ENCODE measurements at regions not wholly inside any gene's neighbourhood (a gene's known extent, or its start where the extent isn't known, plus 50 kb on each side); places are given as distances from the start of the nearest gene placed in this dataset.

DNA sequence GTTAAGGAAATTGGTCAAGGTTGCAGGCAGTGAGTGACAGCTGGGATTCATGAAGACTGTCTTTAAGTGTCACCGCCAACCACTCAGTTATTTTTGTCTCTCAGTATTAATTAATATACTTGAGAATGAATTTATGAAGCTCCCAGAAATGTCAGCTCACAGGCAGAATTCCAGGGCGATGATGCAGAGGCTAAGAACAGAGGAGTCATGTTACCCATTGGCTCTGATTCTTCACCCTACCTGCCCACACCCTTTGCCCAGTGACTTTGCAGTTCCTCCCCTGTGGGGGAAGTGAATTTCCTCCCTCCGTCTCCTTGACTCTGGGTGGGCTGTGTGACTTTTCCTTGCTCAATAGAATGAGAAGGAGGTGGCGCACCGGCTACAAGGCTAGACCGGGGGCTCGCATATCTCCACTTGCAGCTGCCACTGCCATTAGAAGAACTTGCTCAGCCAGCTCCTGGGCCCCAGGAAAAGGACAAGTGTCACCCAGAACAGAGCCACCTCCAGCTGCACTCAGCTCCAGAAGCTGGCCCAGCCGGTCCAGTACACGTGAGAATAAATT, 157.1 kb upstream of the PRKCQ start:
- Mint-ChIP-seq H3K4me3 (no peak overlapping the region), H3K4me1 (ENCODE audit: low read depth) (peaks cover 5% of the 10 kb centered on the region), H3K9me3 (no peaks in the 10 kb centered on the region), H3K27me3 (ENCODE audit: low read depth) (peaks cover 43% of the 10 kb centered on the region), H3K36me3 (ENCODE audit: insufficient read depth) (no peaks in the 10 kb centered on the region)
- DNase-seq (no peak), ATAC-seq (no peak)

DNA sequence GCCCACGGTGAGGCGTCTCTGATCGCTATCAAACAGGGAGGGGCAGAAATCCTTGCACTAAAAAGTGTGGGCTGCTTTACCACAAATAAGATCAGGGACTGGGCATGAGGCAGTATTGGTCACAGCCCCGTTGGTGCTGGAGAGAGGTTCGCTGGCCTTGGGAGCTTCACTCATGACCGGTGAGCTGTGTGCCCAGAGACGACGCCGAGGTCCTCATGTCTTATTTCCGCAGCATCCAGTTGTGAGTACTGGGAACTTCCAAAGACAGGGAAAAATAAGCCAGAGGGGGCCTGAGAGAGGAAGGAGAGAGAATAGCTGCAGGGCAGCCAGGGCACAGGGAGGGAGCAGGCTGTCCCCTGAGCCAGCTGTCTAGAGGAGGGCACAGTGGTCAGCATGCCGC, 154.2 kb upstream of the PRKCQ start:
- ATAC-seq, result no peak

DNA sequence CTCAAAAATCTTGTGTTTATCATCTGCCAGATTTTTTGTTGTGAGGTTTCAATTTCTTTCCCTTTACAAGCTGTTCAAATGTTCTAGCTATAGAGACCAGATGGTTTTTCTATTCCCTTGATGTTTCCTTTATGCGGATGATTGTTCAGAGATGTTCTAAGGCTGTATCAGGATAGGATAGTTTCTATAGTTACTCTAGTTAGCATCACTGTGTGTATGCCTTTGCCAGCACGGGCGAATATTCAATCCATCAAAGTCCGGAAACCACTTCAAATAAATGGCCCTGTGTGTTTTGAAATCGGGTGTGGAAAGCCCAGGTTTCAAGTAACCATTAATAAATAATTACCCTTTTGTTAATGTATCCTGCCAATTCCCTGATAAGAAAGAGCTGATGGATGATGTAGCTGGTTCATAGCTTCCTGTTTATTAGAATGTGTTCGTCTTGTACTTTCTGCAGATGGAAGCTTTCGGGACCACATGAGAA, 149.8 kb upstream of the PRKCQ start:
- Mint-ChIP-seq H3K4me1 (ENCODE audit: low read depth) (no peaks in the 10 kb centered on the region), H3K4me3 (no peak overlapping the region), H3K36me3 (ENCODE audit: insufficient read depth) (no peaks in the 10 kb centered on the region), H3K9me3 (no peaks in the 10 kb centered on the region), H3K27me3 (ENCODE audit: low read depth) (peaks cover 61% of the 10 kb centered on the region)
- ATAC-seq, result no peak
- DNase-seq, result no peak

More for the DNA sequence above, 154.2 kb upstream of the PRKCQ start:
- Mint-ChIP-seq H3K4me1 (ENCODE audit: low read depth) (peaks cover 5% of the 10 kb centered on the region), H3K36me3 (ENCODE audit: insufficient read depth) (no peaks in the 10 kb centered on the region), H3K9me3 (no peaks in the 10 kb centered on the region), H3K27me3 (ENCODE audit: low read depth) (peaks cover 57% of the 10 kb centered on the region), H3K4me3 (no peak overlapping the region)
- DNase-seq, result no peak

DNA sequence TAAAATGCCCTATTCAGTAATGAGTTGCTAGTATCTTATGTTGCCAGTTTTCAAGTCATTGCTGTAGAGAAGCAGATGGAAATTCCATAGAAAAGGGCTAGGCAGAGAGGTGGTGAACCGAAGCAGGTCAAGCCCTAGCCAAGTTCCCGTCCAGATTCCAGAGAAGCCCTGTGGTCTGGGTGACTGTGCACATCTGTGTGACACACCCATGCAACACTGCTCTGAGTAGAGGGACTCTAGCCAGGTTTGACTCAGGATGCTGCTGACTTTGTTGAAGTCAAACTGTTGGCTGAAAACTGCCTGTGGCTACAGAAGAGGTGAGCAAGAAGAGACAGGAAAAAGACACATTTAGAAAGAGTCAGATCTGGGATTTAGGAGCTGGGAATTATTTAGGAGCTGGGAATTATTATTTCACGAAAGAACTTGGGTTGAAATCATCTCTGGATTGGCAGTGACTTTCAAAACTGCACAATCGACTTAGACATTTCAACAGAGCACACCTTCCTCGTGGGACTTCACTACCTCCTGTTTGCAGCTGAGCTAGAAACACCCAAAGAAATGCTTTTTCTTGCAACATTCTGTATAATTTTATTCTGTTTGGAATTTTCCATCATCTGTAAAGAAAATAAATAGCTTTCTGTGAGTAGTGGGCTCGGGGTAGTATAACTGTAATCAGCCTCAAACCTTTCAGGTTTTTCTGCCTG, 149.1 kb upstream of the PRKCQ start:
- DNase-seq, result no peak
- H3K4me3 Mint-ChIP-seq, result no peak overlapping the region
- H3K9me3 Mint-ChIP-seq, result no peaks in the 10 kb centered on the region
- H3K36me3 Mint-ChIP-seq (ENCODE audit: insufficient read depth), result no peaks in the 10 kb centered on the region
- H3K27me3 Mint-ChIP-seq (ENCODE audit: low read depth), result peaks cover 64% of the 10 kb centered on the region
- H3K4me1 Mint-ChIP-seq (ENCODE audit: low read depth), result no peaks in the 10 kb centered on the region
- no peak for ATAC-seq

DNA sequence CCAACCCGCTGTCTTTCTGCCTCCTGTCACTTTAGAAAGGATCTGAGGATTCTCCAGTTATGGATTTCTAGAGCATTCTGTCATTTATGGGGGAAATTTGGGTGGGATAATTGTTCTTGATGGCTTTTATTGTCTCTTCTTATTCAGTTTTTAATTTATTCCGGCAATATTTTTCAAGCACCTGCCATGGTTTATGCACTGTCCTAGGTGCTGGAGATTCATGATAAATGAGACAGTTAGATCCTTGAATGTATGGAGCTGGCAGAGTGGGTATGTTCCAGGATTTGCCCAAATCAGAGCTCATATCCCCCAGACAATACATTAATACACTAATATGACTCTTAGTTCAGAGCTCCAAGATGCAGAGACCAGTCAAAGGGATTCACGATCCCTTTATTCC, 146.8 kb upstream of the PRKCQ start:
- Mint-ChIP-seq H3K4me3 (no peak overlapping the region), H3K9me3 (no peaks in the 10 kb centered on the region), H3K4me1 (ENCODE audit: low read depth) (no peaks in the 10 kb centered on the region), H3K36me3 (ENCODE audit: insufficient read depth) (no peaks in the 10 kb centered on the region), H3K27me3 (ENCODE audit: low read depth) (peaks cover 67% of the 10 kb centered on the region)
- DNase-seq (no peak), ATAC-seq (no peak)

DNA sequence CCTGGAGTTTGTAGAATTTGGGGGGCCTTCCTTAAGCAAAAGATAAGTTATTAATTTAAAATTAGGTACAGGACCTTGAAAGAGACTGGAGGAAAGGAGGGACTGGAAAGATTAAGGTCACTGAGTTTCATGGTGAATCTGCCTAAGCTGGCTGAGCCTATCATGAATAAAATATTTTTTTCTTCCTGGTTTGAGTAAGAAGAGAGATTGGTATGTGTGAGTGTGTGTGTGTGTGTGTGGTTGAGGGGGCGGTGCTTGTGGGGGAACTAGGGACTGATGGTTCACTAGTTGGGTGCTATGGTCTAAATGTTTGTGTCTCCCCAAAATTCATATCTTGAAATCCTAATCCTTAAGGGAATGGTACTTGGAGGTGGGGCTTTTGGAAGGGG, 142.5 kb upstream of the PRKCQ start:
- ATAC-seq, result no peak
- Mint-ChIP-seq H3K27me3 (ENCODE audit: low read depth) (peaks cover 63% of the 10 kb centered on the region), H3K9me3 (no peaks in the 10 kb centered on the region), H3K4me3 (no peak overlapping the region), H3K36me3 (ENCODE audit: insufficient read depth) (no peaks in the 10 kb centered on the region), H3K4me1 (ENCODE audit: low read depth) (no peaks in the 10 kb centered on the region)
- no peak for DNase-seq

GRCh38 chr10:6721964-6722615, 142.0 kb upstream of the PRKCQ start:
- H3K4me3 Mint-ChIP-seq, result no peak overlapping the region
- no peak for DNase-seq
- no peak for ATAC-seq
- no peaks in the 10 kb centered on the region for H3K9me3 Mint-ChIP-seq
- H3K36me3 Mint-ChIP-seq (ENCODE audit: insufficient read depth), result no peaks in the 10 kb centered on the region
- no peaks in the 10 kb centered on the region for H3K4me1 Mint-ChIP-seq (ENCODE audit: low read depth)
- peaks cover 58% of the 10 kb centered on the region for H3K27me3 Mint-ChIP-seq (ENCODE audit: low read depth)

DNA sequence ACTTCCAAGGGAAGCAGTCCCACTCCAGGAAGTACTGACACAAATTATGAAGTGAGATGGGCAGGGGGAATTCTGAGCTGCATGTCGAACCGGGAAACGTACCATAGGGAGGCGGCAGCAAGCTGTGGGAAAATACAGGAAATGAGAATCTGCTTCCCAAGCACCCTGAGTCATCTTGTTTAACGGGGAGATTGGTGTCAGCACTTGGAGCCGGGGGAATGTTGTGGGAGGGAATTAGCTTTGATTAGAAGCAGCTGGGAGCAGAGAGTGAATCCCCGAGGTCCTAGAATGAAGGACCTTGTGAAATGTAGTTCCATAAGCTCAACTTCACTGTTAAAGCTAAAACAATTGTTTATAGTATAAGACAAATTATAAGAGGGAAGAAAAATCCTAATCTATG, 141.4 kb upstream of the PRKCQ start:
- no peaks in the 10 kb centered on the region for H3K9me3 Mint-ChIP-seq
- no peaks in the 10 kb centered on the region for H3K4me1 Mint-ChIP-seq (ENCODE audit: low read depth)
- DNase-seq (no peak), ATAC-seq (no peak)
- H3K4me3 Mint-ChIP-seq, result no peak overlapping the region
- H3K27me3 Mint-ChIP-seq (ENCODE audit: low read depth), result peaks cover 52% of the 10 kb centered on the region
- no peaks in the 10 kb centered on the region for H3K36me3 Mint-ChIP-seq (ENCODE audit: insufficient read depth)

- Mint-ChIP-seq H3K36me3 (ENCODE audit: insufficient read depth) (no peaks in the 10 kb centered on the region), H3K27me3 (ENCODE audit: low read depth) (peaks cover 46% of the 10 kb centered on the region), H3K4me3 (no peak overlapping the region), H3K4me1 (ENCODE audit: low read depth) (no peaks in the 10 kb centered on the region), H3K9me3 (no peaks in the 10 kb centered on the region)
- ATAC-seq, result no peak
- no peak for DNase-seq
Measured at GRCh38 chr10:6719561-6719960, 139.5 kb upstream of the PRKCQ start.

GRCh38 chr10:6718550-6718949, 138.5 kb upstream of the PRKCQ start:
- no peak for ATAC-seq
- peaks cover 42% of the 10 kb centered on the region for H3K27me3 Mint-ChIP-seq (ENCODE audit: low read depth)
- no peaks in the 10 kb centered on the region for H3K36me3 Mint-ChIP-seq (ENCODE audit: insufficient read depth)

DNA sequence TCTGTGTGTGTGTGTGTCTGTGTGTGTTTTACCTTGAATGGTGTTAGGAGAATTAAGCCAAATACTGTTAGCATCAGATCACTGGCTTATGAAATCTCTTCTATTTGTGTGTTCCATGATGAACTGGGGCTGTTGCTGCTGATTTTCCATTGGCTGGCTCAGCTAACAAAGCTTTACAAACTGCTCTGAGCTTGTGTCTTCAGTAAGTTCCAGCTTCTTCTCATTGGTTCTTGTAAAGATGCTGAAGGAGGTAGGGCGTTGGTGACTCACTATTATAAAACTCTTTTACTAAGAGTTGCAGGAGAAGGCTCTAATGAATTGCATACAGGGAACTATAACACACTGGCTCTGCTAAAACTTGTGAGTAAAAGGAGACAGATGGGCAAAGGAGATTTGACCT, 136.4 kb upstream of the PRKCQ start:
- Mint-ChIP-seq H3K4me3 (no peak overlapping the region), H3K27me3 (ENCODE audit: low read depth) (peaks cover 29% of the 10 kb centered on the region), H3K36me3 (ENCODE audit: insufficient read depth) (no peaks in the 10 kb centered on the region), H3K4me1 (ENCODE audit: low read depth) (peaks cover 8% of the 10 kb centered on the region), H3K9me3 (no peaks in the 10 kb centered on the region)
- ATAC-seq, result no peak
- no peak for DNase-seq

More at GRCh38 chr10:6718550-6718949, 138.5 kb upstream of the PRKCQ start:
- Mint-ChIP-seq H3K4me3 (no peak overlapping the region), H3K4me1 (ENCODE audit: low read depth) (peaks cover 3% of the 10 kb centered on the region), H3K9me3 (no peaks in the 10 kb centered on the region)
- DNase-seq, result no peak

- ATAC-seq (no peak), DNase-seq (no peak)
- H3K9me3 Mint-ChIP-seq, result no peaks in the 10 kb centered on the region
- H3K4me1 Mint-ChIP-seq (ENCODE audit: low read depth), result peaks cover 9% of the 10 kb centered on the region
- H3K36me3 Mint-ChIP-seq (ENCODE audit: insufficient read depth), result no peaks in the 10 kb centered on the region
- peaks cover 25% of the 10 kb centered on the region for H3K27me3 Mint-ChIP-seq (ENCODE audit: low read depth)
- no peak overlapping the region for H3K4me3 Mint-ChIP-seq
Measured at GRCh38 chr10:6713716-6714115, 133.6 kb upstream of the PRKCQ start.

- ATAC-seq (no peak), DNase-seq (no peak)
- Mint-ChIP-seq H3K36me3 (ENCODE audit: insufficient read depth) (no peaks in the 10 kb centered on the region), H3K9me3 (no peaks in the 10 kb centered on the region), H3K4me3 (no peak overlapping the region), H3K4me1 (ENCODE audit: low read depth) (peaks cover 9% of the 10 kb centered on the region), H3K27me3 (ENCODE audit: low read depth) (peaks cover 26% of the 10 kb centered on the region)
Measured at GRCh38 chr10:6713120-6713519, 133.0 kb upstream of the PRKCQ start.

GRCh38 chr10:6711881-6712280, 131.8 kb upstream of the PRKCQ start:
- H3K4me1 Mint-ChIP-seq (ENCODE audit: low read depth), result peaks cover 9% of the 10 kb centered on the region
- ATAC-seq (no peak), DNase-seq (no peak)
- H3K36me3 Mint-ChIP-seq (ENCODE audit: insufficient read depth), result no peaks in the 10 kb centered on the region
- no peak overlapping the region for H3K4me3 Mint-ChIP-seq
- H3K9me3 Mint-ChIP-seq, result no peaks in the 10 kb centered on the region
- peaks cover 29% of the 10 kb centered on the region for H3K27me3 Mint-ChIP-seq (ENCODE audit: low read depth)

DNA sequence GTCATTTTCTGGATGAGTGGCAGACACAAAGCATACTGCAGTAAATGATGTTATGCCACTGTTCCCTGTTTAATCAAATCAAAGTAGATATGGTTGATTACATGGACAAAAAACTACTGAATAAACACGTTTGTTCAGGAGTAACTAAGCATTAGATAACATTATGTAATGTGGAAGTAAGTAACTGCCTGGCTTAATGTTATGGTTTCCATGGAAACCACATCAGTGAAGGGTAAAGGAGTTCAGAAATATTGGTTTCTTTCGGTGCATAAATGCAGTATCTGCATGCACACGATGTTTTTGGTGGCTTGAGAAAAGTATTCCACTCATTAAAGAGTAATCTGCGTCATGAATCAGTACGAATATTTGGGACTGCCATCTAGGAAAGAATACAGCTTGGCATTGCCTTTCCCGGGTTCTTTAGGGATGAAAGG, 131.3 kb upstream of the PRKCQ start:
- peaks cover 34% of the 10 kb centered on the region for H3K27me3 Mint-ChIP-seq (ENCODE audit: low read depth)
- no peaks in the 10 kb centered on the region for H3K9me3 Mint-ChIP-seq
- H3K36me3 Mint-ChIP-seq (ENCODE audit: insufficient read depth), result no peaks in the 10 kb centered on the region
- DNase-seq (no peak), ATAC-seq (no peak)
- peaks cover 9% of the 10 kb centered on the region for H3K4me1 Mint-ChIP-seq (ENCODE audit: low read depth)
- H3K4me3 Mint-ChIP-seq, result no peak overlapping the region
